GM12878 (cell line): ENCODE measurements at regions not wholly inside any gene's neighbourhood (a gene's known extent, or its start where the extent isn't known, plus 50 kb on each side); places are given as distances from the start of the nearest gene placed in this dataset.
"Not testable (repeated sequence)": the region's sequence is repeated elsewhere in the genome, so short reads cannot be mapped to it uniquely, and the experiment has no call there.

Source experiments
- ATF2 ChIP-seq: IDR thresholded peaks from 2 replicates; pipeline ENCODE4 v1.6.1; 2012; ENCODE audit warnings: low read length, inconsistent platforms
- CHD1 ChIP-seq: IDR thresholded peaks from 2 replicates; pipeline ENCODE4 v1.6.1; 2012; ENCODE audit warnings: low read depth, low read length, improper control_type of control experiment
- CTCF ChIP-seq, 3 experiments: IDR thresholded peaks in 2 of 3; conservative IDR thresholded peaks in 1 of 3; 2 replicates each; pipeline ENCODE4 v1.5.1; 2011; ENCODE audit warnings: low read depth in 3 of 3, low read length in 3 of 3, mild to moderate bottlenecking in 3 of 3, control low read depth in 2 of 3, moderate library complexity in 2 of 3, inconsistent platforms in 1 of 3, mixed read lengths in 1 of 3; ENCODE audit not compliant: control insufficient read depth in 2 of 3, insufficient read depth in 1 of 3; ENCODE audit errors: extremely low read depth in 1 of 3
- ELK1 ChIP-seq: IDR thresholded peaks from 2 replicates; pipeline ENCODE4 v1.6.1; 2012; ENCODE audit warnings: low read depth, low read length, improper control_type of control experiment
- HDAC6 ChIP-seq: fragments of 200-600 bp; sonication (generic); IDR thresholded peaks from one replicate; pipeline ENCODE4 v1.8.0; 2017; ENCODE audit warnings: antibody characterized with exemption; ENCODE audit not compliant: unreplicated experiment
- KLF5 ChIP-seq: fragments of 450-650 bp; IDR thresholded peaks from 2 replicates; pipeline ENCODE4 v1.6.1; 2014; ENCODE audit warnings: mild to moderate bottlenecking; ENCODE audit not compliant: partially characterized antibody
- PAX5 ChIP-seq: IDR thresholded peaks from 2 replicates; pipeline ENCODE4 v1.6.1; 2011; ENCODE audit warnings: low read depth, low read length, borderline replicate concordance
- POLR2A ChIP-seq: IDR thresholded peaks from 2 replicates; pipeline ENCODE4 v1.6.1; 2011; ENCODE audit warnings: low read depth, mild to moderate bottlenecking, low read length
- SMAD1 ChIP-seq: fragments of 450-650 bp; IDR thresholded peaks from 2 replicates; pipeline ENCODE4 v1.6.1; 2018; ENCODE audit warnings: mild to moderate bottlenecking, low read depth; ENCODE audit not compliant: partially characterized antibody
- ZNF217 ChIP-seq: fragments of 450-650 bp; IDR thresholded peaks from 2 replicates; pipeline ENCODE4 v1.6.1; 2017; ENCODE audit warnings: antibody characterized with exemption, mild to moderate bottlenecking

GRCh38 chr21:6044695-6045094, 4476.7 kb upstream of the TPTE start:
- not testable (repeated sequence) for TF ChIP-seq CHD1; POLR2A; ATF2; KLF5; ELK1; SMAD1; CTCF (IDR thresholded peaks at IDR 0.05 in 2 of 3, conservative IDR thresholded peaks at IDR 0.05 in 1 of 3; ENCODE audit: control insufficient read depth in 2 of 3, extremely low read depth in 1 of 3, insufficient read depth in 1 of 3, low read depth in 3 of 3, low read length in 3 of 3); ZNF217; PAX5; HDAC6
